GM23248 (cell line): ENCODE measurements at regions not wholly inside any gene's neighbourhood (a gene's known extent, or its start where the extent isn't known, plus 50 kb on each side); places are given as distances from the start of the nearest gene placed in this dataset.

Experiments used
- EZH2 ChIP-seq: fragments of 200-600 bp; sonication (generic); IDR thresholded peaks from 2 replicates; pipeline ENCODE4 v1.6.1; 2018; ENCODE audit warnings: antibody characterized with exemption, mild to moderate bottlenecking; ENCODE audit not compliant: insufficient read depth, poor library complexity, severe bottlenecking
- EZH2phosphoT487 ChIP-seq: fragments of 200-600 bp; sonication (generic); IDR thresholded peaks from 2 replicates; pipeline ENCODE4 v1.6.1; 2018; ENCODE audit warnings: antibody characterized with exemption, moderate library complexity, mild to moderate bottlenecking, low read depth; ENCODE audit not compliant: insufficient read depth

DNA sequence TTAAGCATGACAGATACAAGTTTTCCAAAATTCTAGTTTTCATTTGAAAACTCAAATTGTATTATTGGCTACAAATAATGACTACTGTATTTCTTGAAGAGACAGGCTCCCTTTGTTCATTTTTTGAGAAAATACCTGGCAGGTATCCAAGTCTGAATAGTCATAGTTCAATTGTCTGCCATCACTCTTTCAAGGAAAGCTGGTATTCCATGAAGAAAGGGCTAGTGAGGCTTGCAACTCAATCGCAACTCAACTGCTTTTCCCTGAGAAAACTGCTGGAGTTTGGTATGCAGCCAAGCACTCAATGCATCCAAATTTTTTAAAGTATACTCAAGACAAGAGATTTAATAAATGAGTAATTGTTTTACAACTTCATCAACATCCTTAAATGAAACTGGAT lies 61.4 kb upstream of the TRIO start:
- no peak for TF ChIP-seq EZH2phosphoT487
- TF ChIP-seq EZH2, result no peak
